ENCODE measurements at regions not wholly inside any gene's neighbourhood (a gene's known extent, or its start where the extent isn't known, plus 50 kb on each side); places are given as distances from the start of the nearest gene placed in this dataset.
A peak's percentile ranks its signal among the peaks of the same experiment; 100 is the strongest.

DNA sequence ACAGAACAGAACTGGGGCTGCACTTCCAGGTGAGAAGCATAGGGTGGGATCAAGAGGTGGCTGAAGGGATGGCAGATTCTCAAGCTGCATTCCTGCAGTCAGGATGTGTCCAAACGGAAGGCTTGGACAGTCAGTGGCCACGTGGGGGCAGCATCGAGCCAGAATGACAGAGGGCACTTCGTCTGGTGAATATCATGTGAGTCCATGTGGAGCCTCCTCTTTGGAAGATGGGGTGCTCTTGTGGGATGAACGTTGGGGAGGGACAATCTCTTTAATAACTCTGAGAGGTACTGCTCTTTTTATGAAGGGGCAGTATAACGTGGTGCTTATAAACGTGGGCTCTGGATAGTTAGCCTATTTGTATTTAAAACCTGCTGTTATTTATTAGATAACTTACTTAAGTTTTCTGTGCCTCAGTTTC is 154.9 kb upstream of the NAV2 start:
- DNase-seq = no peak

DNA sequence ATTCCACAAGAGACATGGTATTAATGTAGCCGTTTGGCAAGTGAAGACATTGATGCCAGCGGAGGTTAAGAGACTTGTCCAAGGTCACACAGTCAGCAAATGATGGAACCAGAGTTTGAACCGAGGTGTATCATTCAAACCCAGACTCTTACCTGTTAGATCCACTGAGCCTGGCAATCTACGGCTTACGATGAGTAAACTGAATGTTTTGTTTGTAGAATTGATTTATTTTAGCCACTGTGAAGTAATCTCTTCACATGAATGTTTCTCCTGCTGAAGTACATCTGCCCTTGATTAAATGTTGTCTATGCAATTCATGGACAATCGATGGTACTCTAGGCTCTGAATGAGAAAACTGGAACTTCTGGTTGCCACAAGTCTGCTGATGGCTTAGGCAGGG is 155.5 kb upstream of the NAV2 start:
- no peak for DNase-seq

DNA sequence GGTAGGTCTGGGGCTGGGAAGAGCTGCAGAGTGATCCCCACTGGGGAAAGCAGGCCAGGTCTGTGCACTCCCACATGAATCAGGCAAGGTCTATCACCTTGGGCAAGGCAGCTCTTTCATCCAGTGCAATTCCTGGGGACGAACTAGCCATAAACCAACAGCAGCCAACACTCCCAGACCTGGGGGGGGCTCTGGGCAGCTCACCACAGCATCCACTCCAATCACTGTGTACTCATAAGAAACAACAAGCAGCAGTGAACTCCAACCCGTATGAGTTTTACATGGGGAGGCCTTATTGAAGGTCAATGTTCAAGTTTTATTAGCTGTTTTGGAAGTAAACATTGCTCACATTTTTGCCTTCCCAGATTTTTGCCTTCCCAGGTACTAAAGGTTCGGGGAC is 157.4 kb upstream of the NAV2 start:
- DNase-seq = no peak

DNA sequence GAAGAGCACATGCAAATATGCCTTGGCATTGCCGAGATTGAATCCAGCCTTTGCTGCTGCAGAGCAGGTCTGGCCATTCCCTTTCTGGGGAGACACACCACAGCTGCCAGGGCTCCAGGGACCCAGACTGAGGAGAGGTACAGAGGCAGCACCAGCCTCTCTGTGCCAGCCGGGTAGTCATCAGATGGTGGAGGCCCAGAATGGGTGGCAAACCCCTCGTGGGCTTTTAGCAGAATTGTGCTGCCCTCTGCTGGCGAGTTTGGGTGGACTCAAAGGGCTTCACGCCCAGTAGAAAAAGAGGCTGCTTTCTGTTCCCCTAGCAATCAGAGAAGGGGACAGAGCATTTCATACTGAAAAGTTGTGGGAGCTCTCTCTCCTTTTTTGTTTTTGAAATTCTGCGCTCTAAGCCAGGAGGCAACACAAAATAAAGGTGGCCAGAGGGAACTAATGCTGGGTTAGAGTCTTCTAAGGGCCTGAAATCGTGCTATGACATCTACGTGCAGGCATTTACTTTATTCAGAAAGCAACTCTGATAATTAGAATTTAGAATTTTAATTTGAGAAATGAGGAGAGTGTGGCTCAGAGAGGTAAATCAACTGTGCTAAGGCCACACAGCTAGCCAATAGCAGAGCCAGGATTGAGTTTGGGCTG is 158.8 kb upstream of the NAV2 start:
- no peak for DNase-seq

DNA sequence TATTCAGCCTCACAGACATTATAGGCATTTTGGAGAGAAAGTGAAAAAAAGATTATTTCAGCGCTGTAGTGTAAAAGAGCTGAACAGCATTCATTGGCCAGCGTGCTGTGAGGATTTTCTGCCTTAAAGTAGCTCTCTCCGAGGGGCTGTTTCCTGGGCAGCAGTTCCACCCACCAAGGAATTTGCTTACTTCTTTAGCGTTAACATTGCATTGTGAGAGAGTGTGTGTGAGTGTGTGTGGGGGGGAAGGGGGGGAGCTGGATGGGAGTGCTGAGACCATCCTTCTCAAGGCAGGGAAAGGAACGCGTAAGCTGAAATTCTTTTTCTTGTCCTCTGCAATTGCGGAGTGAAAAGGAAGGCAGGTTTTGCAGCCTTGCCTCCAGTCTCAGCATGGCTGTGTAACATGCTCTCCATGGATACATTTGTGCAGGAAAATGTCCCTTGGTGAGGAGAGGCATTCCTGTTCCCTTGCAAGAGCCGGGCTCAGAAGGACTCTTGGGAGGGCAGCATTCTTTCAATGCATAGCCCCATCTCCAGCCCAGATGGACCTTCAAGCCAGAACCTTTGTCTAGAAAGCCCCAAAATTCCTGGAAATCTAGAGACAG is 159.9 kb upstream of the NAV2 start:
- no peak for DNase-seq

DNA sequence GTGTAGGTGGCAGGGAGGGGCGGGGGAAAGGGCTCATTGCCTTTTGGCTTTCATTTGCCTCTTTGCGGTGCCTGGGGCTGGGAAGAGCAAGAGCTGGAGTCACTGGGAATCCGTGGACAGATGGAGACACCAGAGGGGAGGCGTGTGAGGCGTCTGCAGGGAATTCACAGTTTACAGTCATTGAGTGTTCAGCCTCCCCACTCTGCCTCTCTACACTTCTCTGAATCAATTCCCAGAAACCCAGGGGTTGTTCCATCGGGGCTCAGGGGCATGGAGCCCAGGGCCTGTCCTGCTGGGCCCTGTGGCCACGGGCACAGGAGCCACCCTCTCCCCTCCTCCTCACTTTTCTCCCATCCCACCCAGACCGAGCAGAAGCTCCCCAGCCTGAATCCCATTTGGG is 160.5 kb upstream of the NAV2 start:
- peak; percentile 35 for DNase-seq

DNA sequence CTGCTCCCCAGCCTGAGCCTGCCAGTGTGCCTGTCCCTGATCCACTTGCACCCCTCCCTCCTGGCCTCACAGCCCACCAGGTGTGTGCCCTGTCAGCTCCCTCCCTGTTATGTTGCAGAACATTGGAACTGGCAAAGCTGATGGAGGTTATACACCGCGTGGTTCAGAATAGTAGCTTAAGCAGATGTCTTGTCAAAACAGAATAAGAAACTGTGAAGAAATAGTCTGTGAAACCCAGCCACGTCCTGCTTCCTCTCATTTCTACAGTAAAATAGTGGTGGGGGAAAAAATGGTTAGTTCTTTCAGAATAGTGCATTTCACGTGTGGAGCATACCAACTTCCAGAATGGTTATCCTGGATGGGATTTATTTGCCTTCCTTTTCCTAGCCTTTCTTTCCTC is 161.2 kb upstream of the NAV2 start:
- no peak for DNase-seq

DNA sequence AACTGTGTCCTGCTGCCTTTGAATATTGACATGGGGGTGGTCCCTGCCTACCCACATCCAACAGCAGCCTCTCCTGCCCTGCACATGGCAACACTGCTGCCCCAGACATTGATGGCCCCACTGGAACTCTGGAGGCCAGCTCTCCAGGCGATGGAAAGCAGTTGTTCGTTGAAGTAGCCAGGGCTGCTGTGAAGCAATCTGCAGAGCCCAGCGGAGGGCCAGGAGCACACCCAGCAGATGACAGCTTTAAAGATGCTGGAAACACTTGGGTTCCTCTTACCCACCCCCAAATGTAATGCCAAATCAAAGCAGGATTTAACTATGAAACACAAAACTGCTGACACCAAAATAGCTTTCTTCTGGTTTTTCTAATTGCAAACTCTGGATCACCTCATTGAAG is 165.6 kb upstream of the NAV2 start:
- no peak for DNase-seq

DNA sequence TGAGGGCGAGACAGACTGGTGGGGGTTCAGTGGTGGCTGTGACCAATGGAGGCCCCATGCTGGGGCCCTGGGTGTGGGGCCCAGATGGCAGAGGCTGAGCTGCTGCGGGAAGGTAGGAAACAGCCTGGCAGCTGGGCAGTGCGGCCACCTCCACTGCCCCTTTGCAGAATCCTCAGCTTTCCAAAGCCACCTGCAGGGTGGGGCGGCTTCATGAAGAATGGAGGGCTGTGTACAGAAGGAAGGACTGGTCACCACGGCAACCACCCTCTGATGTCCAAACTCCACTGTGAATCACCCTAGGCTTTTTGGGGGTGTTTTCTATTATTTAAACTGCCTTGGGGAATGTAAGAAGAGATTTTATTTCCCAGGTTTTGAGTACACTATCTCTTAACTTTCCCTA is 166.3 kb upstream of the NAV2 start:
- DNase-seq = no peak

DNA sequence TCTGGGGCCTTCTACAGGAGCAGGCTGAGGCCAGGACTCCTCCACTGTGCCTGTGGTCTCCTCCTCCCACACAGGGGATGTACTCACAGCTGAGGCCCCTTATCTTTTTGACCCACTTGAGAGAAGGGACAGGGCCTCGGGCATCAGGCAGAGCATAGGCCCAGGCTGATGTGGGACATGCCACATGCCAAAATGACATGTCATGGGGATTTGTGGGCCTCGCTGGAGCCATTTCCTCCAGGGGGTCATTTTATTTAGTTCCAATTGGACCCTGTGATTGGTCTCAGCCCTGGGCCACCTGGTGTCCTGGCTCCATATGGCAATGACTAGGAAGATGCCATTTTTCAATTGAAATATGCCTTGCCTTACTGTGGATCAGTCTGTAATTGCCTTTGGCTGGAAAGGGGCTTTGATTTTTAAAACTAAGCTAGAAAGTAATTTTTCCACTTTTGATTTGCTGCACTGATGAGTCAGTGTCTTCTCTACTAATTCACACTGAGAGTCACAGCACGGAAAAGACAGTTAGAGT is 171.1 kb upstream of the NAV2 start:
- DNase-seq = no peak

DNA sequence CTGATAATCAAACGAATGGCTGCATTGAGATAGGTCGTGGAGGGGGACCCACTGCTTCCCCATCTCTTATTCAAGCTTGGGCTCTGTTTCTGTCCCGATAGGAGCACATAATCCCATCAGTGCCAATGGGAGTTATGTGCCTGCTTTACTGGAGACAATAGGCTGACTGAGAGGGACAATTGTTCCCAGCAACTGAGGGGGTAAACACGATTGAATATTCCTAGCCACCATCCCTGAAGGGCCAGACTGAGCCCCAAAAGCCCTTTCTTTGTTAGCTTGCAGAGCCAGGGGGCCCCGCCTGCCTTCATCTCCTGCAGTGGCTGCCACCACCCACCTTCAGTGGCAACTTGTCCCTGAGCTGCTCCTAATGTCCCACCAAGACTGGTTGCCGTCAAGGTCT is 172.8 kb upstream of the NAV2 start:
- no peak for DNase-seq

DNA sequence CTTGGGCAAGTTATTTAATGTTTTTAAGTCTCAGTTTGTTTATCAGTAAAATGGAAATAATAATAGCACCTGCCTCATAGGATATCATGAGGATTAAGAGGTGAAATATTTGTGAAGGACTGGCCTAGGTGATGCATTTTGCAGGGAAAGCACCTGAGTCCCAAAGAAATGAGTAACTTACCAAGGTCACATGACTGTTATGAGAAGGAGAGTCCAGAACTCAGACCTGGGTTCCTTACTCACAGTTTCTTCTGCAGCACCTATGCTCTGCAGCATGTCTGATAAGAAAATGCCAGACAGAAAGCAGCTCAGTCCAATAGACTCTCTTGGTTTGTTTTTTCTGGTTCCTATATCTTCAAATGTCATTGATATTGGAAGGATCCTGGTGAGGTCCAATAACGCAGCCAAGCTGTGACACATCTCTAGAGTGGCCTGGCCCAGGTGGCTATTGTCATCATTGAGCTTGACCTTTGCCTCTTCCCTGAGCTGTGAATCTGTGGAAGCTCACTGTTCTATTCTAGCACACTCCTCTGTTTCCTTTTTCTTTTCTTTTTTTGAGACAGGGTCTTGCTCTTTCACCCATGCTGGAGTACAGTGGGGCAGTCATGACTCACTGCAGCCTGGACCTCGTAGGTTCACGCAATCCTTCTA is 174.7 kb upstream of the NAV2 start:
- no peak for DNase-seq

DNA sequence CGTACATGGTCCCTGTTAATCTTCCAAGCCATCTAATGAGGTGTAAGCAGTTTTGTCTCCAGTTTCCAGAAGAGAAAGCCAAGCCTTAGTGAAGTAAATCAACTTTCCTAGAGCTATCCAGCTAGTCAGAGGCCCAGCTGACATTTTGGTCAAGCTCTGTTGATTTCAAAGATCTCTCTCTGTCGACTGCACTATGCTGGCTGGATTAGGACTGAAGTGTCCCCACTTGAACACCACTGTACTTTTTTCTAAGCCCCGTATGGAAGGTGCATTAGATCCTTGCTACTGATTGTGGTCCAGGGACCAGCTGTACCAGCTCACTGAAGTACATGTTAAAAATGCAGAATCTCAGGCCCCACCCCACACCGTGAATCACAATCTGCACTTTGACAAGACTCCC is 176.5 kb upstream of the NAV2 start:
- no peak for DNase-seq

DNA sequence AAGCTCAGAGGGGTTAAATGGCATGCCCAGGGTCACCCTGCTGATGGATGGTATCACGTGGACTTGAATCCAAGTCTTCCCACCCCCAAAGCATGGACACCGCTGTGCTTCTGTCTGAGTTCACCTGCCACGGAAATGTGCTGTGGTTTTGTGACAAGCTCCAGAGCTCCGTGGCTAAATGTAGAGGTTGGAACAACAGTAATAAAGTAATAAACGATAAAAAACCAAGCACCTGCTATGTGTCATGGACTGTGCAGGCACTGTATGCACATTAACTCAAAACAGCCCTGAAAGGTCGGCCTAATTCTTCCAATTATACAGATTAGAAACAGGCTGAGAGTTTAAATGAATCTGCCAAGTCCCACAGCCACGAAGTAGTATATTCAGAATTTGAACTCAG is 182.1 kb upstream of the NAV2 start:
- no peak for DNase-seq

DNA sequence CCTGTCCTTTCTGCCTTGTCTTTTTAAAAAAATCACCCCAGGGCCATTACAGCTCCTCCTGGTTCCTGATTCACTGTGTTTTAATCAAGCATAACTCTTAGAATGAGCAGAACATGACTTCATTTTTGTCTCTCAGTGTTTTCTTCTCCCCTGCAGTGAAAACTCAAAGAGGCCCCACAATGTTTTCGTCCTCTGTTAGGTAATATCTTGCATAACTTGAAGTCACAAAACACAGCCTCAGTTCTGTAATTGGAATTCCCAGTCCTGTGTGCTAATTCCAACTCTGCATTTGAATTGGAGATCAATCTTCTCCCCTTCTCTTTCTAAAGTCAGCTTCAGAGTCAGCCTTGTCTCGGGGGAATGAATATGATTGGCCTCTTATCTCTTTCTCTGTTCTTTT is 186.5 kb upstream of the NAV2 start:
- DNase-seq = no peak

DNA sequence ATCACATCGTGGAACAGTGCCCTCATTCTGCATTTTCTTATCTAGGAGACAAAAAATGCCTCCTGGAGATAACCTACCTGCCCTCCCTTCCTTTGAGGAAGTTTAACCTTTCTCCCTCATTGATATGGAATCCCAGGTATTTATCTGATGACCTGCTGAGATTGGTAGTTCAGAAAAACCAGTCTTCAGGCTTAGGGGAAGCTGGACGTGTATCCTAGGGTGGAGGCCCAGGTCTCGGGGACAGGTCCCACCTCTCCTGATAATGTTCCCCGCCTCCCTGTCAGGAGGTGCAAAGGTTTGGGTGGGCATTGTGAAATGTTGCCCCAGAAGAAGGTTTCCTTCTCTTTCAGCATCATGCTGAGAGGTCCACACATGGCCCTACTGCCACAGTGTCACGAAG is 186.9 kb upstream of the NAV2 start:
- DNase-seq = no peak

DNA sequence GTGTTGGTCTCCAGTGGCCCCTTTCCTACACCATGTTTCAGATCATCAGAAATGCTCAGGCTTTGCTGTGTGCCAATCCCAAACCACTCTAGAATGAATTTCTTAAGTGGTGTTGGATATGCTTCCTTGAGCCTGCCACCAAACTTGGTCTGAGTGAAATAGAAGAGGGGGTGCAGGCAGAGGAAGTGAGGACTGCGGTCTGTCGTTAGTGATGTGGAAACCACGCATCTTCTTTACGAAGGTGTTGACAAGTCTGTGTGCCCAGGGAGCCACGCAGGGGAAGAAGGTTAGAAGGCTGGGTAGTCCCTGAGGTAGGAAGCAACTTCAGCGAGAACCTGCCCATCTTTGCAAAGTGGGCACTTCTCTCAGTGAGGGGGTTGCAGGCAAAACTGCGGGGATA is 187.4 kb upstream of the NAV2 start:
- no peak for DNase-seq

DNA sequence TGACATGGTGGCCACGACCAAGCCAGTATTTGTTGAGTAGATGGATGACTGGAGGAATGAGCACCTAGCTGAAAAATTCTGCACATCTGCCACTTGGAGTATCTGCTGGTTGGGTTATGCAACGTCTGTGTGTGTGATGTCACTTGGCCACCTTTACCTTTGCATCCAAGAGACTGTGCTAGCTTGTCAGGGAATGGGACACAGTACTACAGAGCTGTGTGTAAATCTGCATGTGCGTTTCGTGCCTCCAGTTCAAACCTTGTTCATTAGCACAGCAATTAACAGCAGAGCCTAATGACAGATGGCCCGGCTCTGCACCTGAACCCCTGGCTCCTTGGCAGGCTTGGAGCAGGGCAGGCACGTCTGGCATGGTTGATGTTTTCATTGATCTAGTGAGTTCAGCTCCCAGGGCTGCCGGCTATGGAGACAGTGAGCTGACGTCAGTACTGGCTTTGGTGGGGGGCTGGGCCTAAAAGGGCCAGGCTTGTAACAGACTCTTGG is 188.4 kb upstream of the NAV2 start:
- DNase-seq = peak; percentile 38

DNA sequence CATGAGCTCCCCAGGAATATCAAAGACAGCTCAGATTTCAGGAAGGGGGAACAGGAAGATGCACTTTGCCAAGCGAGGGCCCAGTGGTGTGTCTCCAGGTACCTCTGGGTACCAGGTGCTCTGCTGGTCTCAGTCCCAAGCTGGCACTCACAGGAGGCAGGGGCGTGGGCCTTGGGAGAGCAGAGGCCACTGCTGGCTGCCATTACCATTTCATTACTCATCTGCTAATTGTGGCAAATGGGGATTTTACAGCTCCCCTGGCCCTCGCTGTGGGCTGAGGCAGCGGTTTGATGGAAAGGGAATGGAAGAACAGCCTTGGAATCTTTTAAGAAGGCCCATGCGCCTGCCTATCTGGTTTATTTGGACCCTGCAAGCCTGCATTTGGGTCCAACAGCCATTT is 192.0 kb upstream of the NAV2 start:
- no peak for DNase-seq

DNA sequence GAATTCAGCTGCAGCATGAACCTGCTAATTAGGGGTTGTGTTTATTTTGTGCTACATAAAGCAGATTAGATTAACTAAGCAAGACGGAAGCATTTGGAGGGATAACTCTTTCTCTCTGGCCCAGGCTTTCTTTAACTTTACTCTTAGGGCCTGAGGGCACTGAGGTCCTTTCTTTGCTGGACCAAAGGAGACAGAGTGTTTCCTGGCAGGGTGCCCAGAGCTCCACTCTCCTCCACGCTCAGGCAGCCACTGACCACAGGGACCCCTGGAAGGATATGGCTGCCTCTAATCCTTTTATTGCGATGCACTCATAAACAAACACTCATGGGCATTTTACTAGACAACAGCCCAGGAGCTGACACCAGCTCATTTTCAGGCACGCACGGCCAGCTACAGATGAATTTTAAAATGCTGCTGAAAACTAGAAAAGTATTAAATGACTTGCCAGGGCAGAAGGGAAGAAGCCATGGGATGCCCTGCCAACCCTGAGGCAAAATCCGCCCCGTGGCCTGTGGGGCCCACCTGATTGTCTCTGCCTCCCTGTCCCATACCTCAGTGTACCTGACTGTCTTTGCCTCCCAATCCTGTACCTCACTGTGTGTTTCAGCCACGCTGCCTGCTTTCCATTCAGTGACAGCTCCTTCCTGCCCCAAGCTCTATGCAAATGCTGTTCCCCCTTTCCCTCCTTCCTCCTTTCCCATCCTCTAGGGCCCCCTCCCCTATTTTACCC is 192.6 kb upstream of the NAV2 start:
- DNase-seq = no peak

DNA sequence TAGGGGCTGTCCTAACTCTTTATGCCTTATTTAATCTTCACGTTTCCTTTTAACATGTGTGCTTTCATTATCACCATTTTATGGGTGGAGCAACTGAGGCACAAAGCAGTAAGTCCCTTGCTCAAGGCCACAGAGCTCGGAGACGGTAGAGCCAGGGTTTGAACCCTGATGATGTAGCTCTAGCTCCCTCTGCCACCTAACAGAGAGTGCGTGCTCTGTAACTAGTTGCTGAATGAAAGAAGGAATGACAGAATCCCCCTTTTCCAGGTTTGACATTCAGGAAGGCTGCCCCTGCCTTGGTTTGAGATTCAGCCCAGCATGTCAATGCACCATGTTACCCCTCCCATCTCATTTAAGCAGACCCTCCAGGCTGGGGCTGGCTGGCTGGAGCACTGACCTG is 193.3 kb upstream of the NAV2 start:
- no peak for DNase-seq

DNA sequence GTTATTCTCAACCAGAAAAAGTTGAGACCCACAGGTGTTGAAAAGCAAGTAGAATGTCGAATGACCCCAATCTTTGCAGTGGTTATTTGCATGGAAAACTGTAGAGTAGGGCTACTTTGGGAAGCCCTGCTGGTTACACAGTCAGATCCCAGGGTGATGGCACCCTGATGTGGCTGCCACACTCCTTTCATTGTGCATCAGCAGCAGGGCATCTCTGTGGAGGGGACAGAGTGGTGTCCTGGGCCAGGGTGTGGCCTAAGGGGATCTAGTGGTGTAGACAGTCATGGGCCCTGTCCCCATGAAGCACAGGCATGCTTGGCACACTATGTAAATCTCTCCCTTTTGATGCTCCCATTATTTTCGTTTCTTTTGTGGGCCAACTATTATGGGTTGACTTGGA is 199.4 kb upstream of the NAV2 start:
- no peak for DNase-seq

DNA sequence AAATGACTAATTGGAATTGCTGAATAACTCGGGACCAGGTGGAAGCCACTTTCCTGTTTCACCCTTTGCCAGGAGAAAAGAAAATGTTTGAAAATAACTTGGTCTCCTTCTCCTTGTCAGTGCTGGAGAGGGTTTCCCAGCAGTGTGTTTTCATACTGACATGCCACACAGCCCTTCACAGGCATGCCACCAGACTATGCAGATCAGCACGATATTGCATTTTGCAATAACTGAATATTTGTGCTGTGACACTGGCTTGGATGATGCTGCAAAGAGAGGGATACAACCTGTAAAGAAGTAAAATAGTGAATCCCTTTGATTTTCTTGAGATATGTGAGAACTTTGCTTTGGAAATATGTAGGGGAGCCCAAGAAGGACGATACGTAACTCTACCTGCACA is 200.0 kb upstream of the NAV2 start:
- DNase-seq = no peak

Measured in DMS 273 treated with DMSO at 0.1 percent for 48 hours (cell line).